ENCODE measurements at regions not wholly inside any gene's neighbourhood (a gene's known extent, or its start where the extent isn't known, plus 50 kb on each side); places are given as distances from the start of the nearest gene placed in this dataset.
A peak's percentile ranks its signal among the peaks of the same experiment; 100 is the strongest.

GRCh38 chr5:124806026-124806372, 59.6 kb upstream of the ZNF608 start:
- no peak overlapping the region for H3K27ac ChIP-seq
- TF ChIP-seq, protein P1, sequence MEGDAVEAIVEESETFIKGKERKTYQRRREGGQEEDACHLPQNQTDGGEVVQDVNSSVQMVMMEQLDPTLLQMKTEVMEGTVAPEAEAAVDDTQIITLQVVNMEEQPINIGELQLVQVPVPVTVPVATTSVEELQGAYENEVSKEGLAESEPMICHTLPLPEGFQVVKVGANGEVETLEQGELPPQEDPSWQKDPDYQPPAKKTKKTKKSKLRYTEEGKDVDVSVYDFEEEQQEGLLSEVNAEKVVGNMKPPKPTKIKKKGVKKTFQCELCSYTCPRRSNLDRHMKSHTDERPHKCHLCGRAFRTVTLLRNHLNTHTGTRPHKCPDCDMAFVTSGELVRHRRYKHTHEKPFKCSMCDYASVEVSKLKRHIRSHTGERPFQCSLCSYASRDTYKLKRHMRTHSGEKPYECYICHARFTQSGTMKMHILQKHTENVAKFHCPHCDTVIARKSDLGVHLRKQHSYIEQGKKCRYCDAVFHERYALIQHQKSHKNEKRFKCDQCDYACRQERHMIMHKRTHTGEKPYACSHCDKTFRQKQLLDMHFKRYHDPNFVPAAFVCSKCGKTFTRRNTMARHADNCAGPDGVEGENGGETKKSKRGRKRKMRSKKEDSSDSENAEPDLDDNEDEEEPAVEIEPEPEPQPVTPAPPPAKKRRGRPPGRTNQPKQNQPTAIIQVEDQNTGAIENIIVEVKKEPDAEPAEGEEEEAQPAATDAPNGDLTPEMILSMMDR (IDR thresholded peaks at IDR 0.05), result no peak
- intact Hi-C loops (cut with DNase I), result no loop called here
- no peaks in the 10 kb centered on the region for H3K4me1 ChIP-seq
- no peak for DNase-seq
- no peak for ATAC-seq
- no peaks in the 10 kb centered on the region for H3K9me3 ChIP-seq
- H3K36me3 ChIP-seq, result no peaks in the 10 kb centered on the region
- H3K4me3 ChIP-seq, result no peak overlapping the region
- no peaks in the 10 kb centered on the region for H3K27me3 ChIP-seq (ENCODE audit: low read depth)

GRCh38 chr5:124806373-124807077, 60.1 kb upstream of the ZNF608 start:
- DNase-seq, result peak; percentile 80
- H3K27me3 ChIP-seq (ENCODE audit: low read depth), result no peaks in the 10 kb centered on the region
- TF ChIP-seq, protein P1 (IDR thresholded peaks at IDR 0.05), result no peak
- no peak overlapping the region for H3K27ac ChIP-seq
- H3K4me1 ChIP-seq, result no peaks in the 10 kb centered on the region
- no peaks in the 10 kb centered on the region for H3K36me3 ChIP-seq
- ATAC-seq, result peak in 1 of 2 donors; percentile 73
- H3K4me3 ChIP-seq, result no peak overlapping the region
- H3K9me3 ChIP-seq, result no peaks in the 10 kb centered on the region
- intact Hi-C loops (cut with DNase I), result no loop called here

DNA sequence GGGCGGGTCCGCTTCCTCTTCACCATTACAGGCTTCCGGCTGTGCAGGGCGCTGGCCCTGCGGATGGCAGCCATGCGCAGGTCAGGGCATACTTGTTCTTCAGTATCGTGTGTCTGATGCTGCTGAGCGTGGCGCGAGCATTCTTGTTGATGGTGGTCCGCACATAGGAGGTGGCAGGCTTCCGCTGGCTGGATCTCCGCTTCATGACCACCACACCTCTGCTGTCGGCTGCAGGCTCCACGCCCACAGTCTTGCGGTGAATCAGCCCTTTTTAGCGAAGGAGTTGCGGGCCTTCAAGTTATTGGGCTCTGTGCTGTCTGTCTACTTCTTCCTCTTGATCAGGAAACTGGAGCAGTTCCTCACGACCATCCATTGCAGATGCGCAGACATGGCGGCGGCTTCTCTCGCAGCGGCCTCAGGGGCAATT, 62.4 kb upstream of the ZNF608 start:
- Histone ChIP-seq H3K4me3 (no peak overlapping the region), H3K9me3 (no peaks in the 10 kb centered on the region), H3K27ac (no peak overlapping the region), H3K27me3 (ENCODE audit: low read depth) (no peaks in the 10 kb centered on the region), H3K4me1 (no peaks in the 10 kb centered on the region), H3K36me3 (no peaks in the 10 kb centered on the region)
- no peak for ATAC-seq
- intact Hi-C loops (cut with DNase I), result no loop called here
- no peak for DNase-seq
- TF ChIP-seq, protein P1 (IDR thresholded peaks at IDR 0.05), result no peak

- H3K27me3 ChIP-seq (ENCODE audit: low read depth), result no peaks in the 10 kb centered on the region
- no peaks in the 10 kb centered on the region for H3K4me1 ChIP-seq
- DNase-seq (no peak), ATAC-seq (no peak)
- intact Hi-C loops (cut with DNase I), result no loop called here
- TF ChIP-seq, protein P1 (IDR thresholded peaks at IDR 0.05), result no peak
- no peaks in the 10 kb centered on the region for H3K9me3 ChIP-seq
- no peak overlapping the region for H3K27ac ChIP-seq
- H3K36me3 ChIP-seq, result no peaks in the 10 kb centered on the region
- no peak overlapping the region for H3K4me3 ChIP-seq
Observed at GRCh38 chr5:124810396-124811006, 64.1 kb upstream of the ZNF608 start.

GRCh38 chr5:124812771-124813358, 66.4 kb upstream of the ZNF608 start:
- intact Hi-C loops (cut with DNase I), result no loop called here
- H3K4me1 ChIP-seq, result no peaks in the 10 kb centered on the region
- TF ChIP-seq, protein P1 (IDR thresholded peaks at IDR 0.05), result no peak
- peak overlapping the region; percentile 7 for H3K27ac ChIP-seq
- no peaks in the 10 kb centered on the region for H3K9me3 ChIP-seq
- H3K4me3 ChIP-seq, result no peak overlapping the region
- ATAC-seq (no peak), DNase-seq (no peak)
- H3K36me3 ChIP-seq, result no peaks in the 10 kb centered on the region
- no peaks in the 10 kb centered on the region for H3K27me3 ChIP-seq (ENCODE audit: low read depth)
